ENCODE measurements at regions not wholly inside any gene's neighbourhood (a gene's known extent, or its start where the extent isn't known, plus 50 kb on each side); places are given as distances from the start of the nearest gene placed in this dataset.

DNA sequence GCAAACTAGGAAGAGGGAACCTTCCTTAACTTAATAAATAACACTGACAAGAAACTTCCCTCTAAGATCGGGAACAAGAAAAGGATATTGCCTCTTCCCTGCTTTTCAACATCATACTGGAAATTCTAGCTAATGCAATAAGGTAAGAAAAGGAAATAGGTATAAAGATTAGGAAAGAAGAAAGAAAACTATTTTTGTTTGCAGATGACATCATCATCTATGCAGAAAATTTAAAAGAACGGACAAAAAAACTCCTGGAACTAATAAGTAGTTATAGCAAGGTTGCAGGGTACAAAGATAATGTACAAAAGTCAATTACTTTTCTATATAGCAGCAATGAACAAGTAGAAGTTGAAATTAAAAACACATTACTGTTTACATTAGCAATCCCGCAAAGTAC lies 164.8 kb downstream of the WDR11 start:
- Histone ChIP-seq H3K27ac (ENCODE audit: low read depth, low read length) (no peak overlapping the region), H2AFZ (ENCODE audit: low read depth, low read length) (no peak overlapping the region), H3K27me3 (ENCODE audit: insufficient read depth, low read length) (no peaks in the 10 kb centered on the region), H3K79me2 (ENCODE audit: insufficient read depth, low read length) (no peaks in the 10 kb centered on the region), H3K4me2 (ENCODE audit: low read length) (no peak overlapping the region), H3K4me3 (ENCODE audit: insufficient read depth, low read depth, low read length) (no peak overlapping the region), H3K9me3 (ENCODE audit: insufficient read depth, low read depth, low read length) (no peaks in the 10 kb centered on the region), H3K36me3 (ENCODE audit: insufficient read depth, low read length) (no peaks in the 10 kb centered on the region), H4K20me1 (ENCODE audit: insufficient read depth, low read length) (no peaks in the 10 kb centered on the region), H3K4me1 (ENCODE audit: insufficient read depth, low read length) (no peaks in the 10 kb centered on the region), H3K9ac (ENCODE audit: low read length) (no peak overlapping the region)
- Mint-ChIP-seq H3K27ac (ENCODE audit: unreplicated experiment) (no peak overlapping the region), H3K9me3 (ENCODE audit: unreplicated experiment) (peaks cover 7% of the 10 kb centered on the region), H3K4me3 (ENCODE audit: unreplicated experiment) (no peak overlapping the region), H3K27me3 (ENCODE audit: low read depth, unreplicated experiment) (no peaks in the 10 kb centered on the region), H3K4me1 (ENCODE audit: low read depth, unreplicated experiment) (no peaks in the 10 kb centered on the region), H3K36me3 (ENCODE audit: low read depth, unreplicated experiment) (no peaks in the 10 kb centered on the region)
- TF ChIP-seq, protein P1, sequence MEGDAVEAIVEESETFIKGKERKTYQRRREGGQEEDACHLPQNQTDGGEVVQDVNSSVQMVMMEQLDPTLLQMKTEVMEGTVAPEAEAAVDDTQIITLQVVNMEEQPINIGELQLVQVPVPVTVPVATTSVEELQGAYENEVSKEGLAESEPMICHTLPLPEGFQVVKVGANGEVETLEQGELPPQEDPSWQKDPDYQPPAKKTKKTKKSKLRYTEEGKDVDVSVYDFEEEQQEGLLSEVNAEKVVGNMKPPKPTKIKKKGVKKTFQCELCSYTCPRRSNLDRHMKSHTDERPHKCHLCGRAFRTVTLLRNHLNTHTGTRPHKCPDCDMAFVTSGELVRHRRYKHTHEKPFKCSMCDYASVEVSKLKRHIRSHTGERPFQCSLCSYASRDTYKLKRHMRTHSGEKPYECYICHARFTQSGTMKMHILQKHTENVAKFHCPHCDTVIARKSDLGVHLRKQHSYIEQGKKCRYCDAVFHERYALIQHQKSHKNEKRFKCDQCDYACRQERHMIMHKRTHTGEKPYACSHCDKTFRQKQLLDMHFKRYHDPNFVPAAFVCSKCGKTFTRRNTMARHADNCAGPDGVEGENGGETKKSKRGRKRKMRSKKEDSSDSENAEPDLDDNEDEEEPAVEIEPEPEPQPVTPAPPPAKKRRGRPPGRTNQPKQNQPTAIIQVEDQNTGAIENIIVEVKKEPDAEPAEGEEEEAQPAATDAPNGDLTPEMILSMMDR (IDR thresholded peaks at IDR 0.05; ENCODE audit: insufficient read depth, low read depth, low read length) = no peak
- TF ChIP-seq EZH2 (IDR thresholded peaks at IDR 0.05; ENCODE audit: insufficient read depth, low read length) = no peak
- FAIRE-seq = no peak
- DNase-seq (ENCODE audit: low read depth) = no peak

DNA sequence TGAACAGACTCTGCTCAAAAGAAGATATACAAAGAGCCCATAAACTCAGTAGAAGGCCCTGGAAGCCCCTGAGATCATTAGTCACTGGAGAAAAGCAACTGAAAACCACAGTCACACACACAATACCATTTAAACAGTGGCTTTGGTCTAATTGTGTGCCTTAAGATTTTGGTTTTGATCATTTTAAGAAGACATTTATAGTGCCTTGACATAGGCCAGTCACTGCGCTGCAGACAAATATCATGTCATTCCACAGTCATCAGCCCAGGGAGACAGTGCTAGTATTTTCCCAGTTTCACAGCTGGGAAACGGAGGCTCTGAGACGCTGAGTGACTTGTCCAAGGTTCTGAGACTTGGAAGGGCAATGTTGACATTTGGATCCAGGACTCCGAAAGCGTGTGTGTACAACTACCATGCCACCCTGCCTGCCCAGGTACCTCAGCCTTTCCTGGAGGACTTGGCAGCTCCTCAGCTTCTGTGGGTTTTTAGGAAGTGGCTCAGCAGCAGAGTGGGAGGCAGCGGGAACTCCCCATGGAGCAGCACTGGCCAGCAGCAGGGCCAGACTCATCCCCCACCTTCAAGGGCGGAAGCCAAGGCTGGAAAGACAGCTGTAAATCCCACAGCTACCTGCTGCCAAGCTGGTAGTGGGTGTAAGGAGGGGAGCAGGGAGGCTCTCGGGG lies 173.9 kb downstream of the WDR11 start:
- no peaks in the 10 kb centered on the region for H3K36me3 ChIP-seq (ENCODE audit: insufficient read depth, low read length)
- H3K79me2 ChIP-seq (ENCODE audit: insufficient read depth, low read length) = no peaks in the 10 kb centered on the region
- no peak for FAIRE-seq
- no peak overlapping the region for H3K27ac Mint-ChIP-seq (ENCODE audit: unreplicated experiment)
- no peak overlapping the region for H3K9ac ChIP-seq (ENCODE audit: low read length)
- no peak overlapping the region for H2AFZ ChIP-seq (ENCODE audit: low read depth, low read length)
- no peaks in the 10 kb centered on the region for H3K27me3 ChIP-seq (ENCODE audit: insufficient read depth, low read length)
- H3K36me3 Mint-ChIP-seq (ENCODE audit: low read depth, unreplicated experiment) = no peaks in the 10 kb centered on the region
- H3K4me3 Mint-ChIP-seq (ENCODE audit: unreplicated experiment) = no peak overlapping the region
- H3K27me3 Mint-ChIP-seq (ENCODE audit: low read depth, unreplicated experiment) = no peaks in the 10 kb centered on the region
- no peak overlapping the region for H3K4me2 ChIP-seq (ENCODE audit: low read length)
- no peaks in the 10 kb centered on the region for H3K4me1 Mint-ChIP-seq (ENCODE audit: low read depth, unreplicated experiment)
- no peaks in the 10 kb centered on the region for H4K20me1 ChIP-seq (ENCODE audit: insufficient read depth, low read length)
- H3K4me1 ChIP-seq (ENCODE audit: insufficient read depth, low read length) = no peaks in the 10 kb centered on the region
- TF ChIP-seq, protein P1 (IDR thresholded peaks at IDR 0.05; ENCODE audit: insufficient read depth, low read depth, low read length) = no peak
- no peak for TF ChIP-seq EZH2 (IDR thresholded peaks at IDR 0.05; ENCODE audit: insufficient read depth, low read length)
- no peak overlapping the region for H3K4me3 ChIP-seq (ENCODE audit: insufficient read depth, low read depth, low read length)
- H3K27ac ChIP-seq (ENCODE audit: low read depth, low read length) = no peak overlapping the region
- peaks cover 3% of the 10 kb centered on the region for H3K9me3 Mint-ChIP-seq (ENCODE audit: unreplicated experiment)
- DNase-seq (ENCODE audit: low read depth) = no peak
- H3K9me3 ChIP-seq (ENCODE audit: insufficient read depth, low read depth, low read length) = no peaks in the 10 kb centered on the region

DNA sequence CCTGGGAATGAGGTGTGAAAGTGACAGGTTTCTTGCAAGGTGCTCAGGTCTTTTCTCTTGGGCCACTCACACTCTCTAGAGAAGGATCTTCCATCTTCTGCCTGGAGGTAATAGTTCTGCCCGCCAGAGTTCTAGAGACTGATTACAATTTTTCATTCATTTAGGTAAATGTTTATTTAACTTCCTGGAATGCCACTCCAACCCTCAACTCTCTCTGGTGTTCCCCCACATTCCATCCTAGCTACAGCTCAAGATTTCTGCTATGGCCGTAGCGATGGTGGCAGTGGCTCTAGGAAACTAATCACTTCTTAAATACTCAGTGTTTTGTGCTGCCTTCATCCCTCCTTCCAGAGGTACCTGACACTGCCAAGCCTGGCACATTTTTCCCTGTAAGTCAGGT lies 174.6 kb downstream of the WDR11 start:
- no peaks in the 10 kb centered on the region for H3K27me3 Mint-ChIP-seq (ENCODE audit: low read depth, unreplicated experiment)
- Histone ChIP-seq H3K4me3 (ENCODE audit: insufficient read depth, low read depth, low read length) (no peak overlapping the region), H3K4me1 (ENCODE audit: insufficient read depth, low read length) (no peaks in the 10 kb centered on the region), H3K9me3 (ENCODE audit: insufficient read depth, low read depth, low read length) (no peaks in the 10 kb centered on the region), H3K79me2 (ENCODE audit: insufficient read depth, low read length) (no peaks in the 10 kb centered on the region), H3K36me3 (ENCODE audit: insufficient read depth, low read length) (no peaks in the 10 kb centered on the region), H3K27me3 (ENCODE audit: insufficient read depth, low read length) (no peaks in the 10 kb centered on the region), H3K9ac (ENCODE audit: low read length) (no peak overlapping the region), H4K20me1 (ENCODE audit: insufficient read depth, low read length) (no peaks in the 10 kb centered on the region), H2AFZ (ENCODE audit: low read depth, low read length) (no peak overlapping the region), H3K4me2 (ENCODE audit: low read length) (no peak overlapping the region), H3K27ac (ENCODE audit: low read depth, low read length) (no peak overlapping the region)
- H3K4me3 Mint-ChIP-seq (ENCODE audit: unreplicated experiment) = no peak overlapping the region
- peaks cover under 1% of the 10 kb centered on the region for H3K9me3 Mint-ChIP-seq (ENCODE audit: unreplicated experiment)
- H3K4me1 Mint-ChIP-seq (ENCODE audit: low read depth, unreplicated experiment) = no peaks in the 10 kb centered on the region
- no peak overlapping the region for H3K27ac Mint-ChIP-seq (ENCODE audit: unreplicated experiment)
- no peak for DNase-seq (ENCODE audit: low read depth)
- TF ChIP-seq, protein P1 (IDR thresholded peaks at IDR 0.05; ENCODE audit: insufficient read depth, low read depth, low read length) = no peak
- TF ChIP-seq EZH2 (IDR thresholded peaks at IDR 0.05; ENCODE audit: insufficient read depth, low read length) = no peak
- H3K36me3 Mint-ChIP-seq (ENCODE audit: low read depth, unreplicated experiment) = no peaks in the 10 kb centered on the region
- no peak for FAIRE-seq

All from astrocyte (in vitro differentiated cells and primary cell).